Breast epithelium (tissue), 4 donors: ENCODE measurements at regions not wholly inside any gene's neighbourhood (a gene's known extent, or its start where the extent isn't known, plus 50 kb on each side); places are given as distances from the start of the nearest gene placed in this dataset.

ENCODE experiments used
- DNase-seq, 2 donors: peaks; one replicate each; pipeline ENCODE4 v3.0.0-alpha.2; 2019; ENCODE audit warnings: low spot score in 2 of 2
- H3K27ac ChIP-seq, 2 donors: fragments of 200-600 bp; sonication (generic) in 1 of 2; one replicate each; pipeline ENCODE4 v1.5.1; 2016 to 2019; ENCODE audit warnings: mild to moderate bottlenecking in 1 of 2
- H3K27me3 ChIP-seq, 2 donors: fragments of 200-600 bp; sonication (generic) in 1 of 2; one replicate each; pipeline versions ENCODE4 v1.5.1 to v1.6.0; 2017 to 2019; ENCODE audit warnings: control low read depth in 1 of 2, mild to moderate bottlenecking in 1 of 2
- H3K36me3 ChIP-seq: fragments of 200-600 bp; one replicate; pipeline ENCODE4 v1.5.1; 2019
- H3K4me1 ChIP-seq, 2 donors: fragments of 200-600 bp; sonication (generic); one replicate each; pipeline ENCODE4 v1.5.1; 2016 to 2019; ENCODE audit warnings: control low read depth in 1 of 2
- H3K4me3 ChIP-seq, 3 donors: fragments of 200-600 bp; sonication (generic); 1 replicate in 2 of 3; 2 replicates in 1 of 3; pipeline ENCODE4 v1.5.1; 2016 to 2019; ENCODE audit warnings: mild to moderate bottlenecking in 3 of 3, moderate library complexity in 2 of 3
- H3K9me3 ChIP-seq, 2 donors: fragments of 200-600 bp; sonication (generic) in 1 of 2; one replicate each; pipeline ENCODE4 v1.5.1; 2016 to 2019; ENCODE audit warnings: control low read depth in 1 of 2
- POLR2A ChIP-seq: fragments of 450-650 bp; IDR thresholded peaks from one replicate; pipeline ENCODE4 v1.6.1; 2016; ENCODE audit warnings: antibody characterized with exemption, mild to moderate bottlenecking, moderate library complexity
- POLR2AphosphoS5 ChIP-seq, 3 donors: sonication (generic); formaldehyde crosslinking; IDR thresholded peaks; one replicate each; pipeline ENCODE4 v1.6.1; 2017; ENCODE audit warnings: antibody characterized with exemption in 3 of 3
- intact Hi-C: fragments of 100-400 bp; cut with DNase I; formaldehyde crosslinking; loops from one replicate; pipeline ENCODE4 v1.15.1; 2023; ENCODE audit warnings: low total_unique reads
- TF ChIP-seq, protein P1 (sequence below), 3 donors: fragments of 450-650 bp; IDR thresholded peaks; one replicate each; pipeline ENCODE4 v1.5.1; 2016 to 2017; ENCODE audit warnings: antibody characterized with exemption in 3 of 3, mild to moderate bottlenecking in 3 of 3, moderate library complexity in 3 of 3

DNA sequence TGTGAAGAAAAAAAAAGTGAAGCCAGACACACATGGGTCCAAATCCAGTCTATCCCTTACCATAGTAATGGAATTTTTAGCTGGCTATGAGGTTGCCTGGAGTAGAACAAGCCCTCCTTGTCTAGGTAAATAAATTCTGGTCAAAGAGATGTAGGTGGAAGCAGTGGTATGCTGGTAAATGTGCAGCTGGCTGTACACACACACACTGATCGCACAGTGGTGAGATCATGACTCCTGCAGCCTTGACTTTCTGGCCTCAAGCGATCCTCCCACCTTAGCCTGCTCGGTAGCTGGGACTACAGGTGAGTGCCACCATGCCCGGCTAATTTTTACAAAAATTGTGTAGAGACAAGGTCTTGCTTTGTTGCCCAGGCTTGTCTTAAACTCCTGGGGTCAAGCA lies 90.5 kb upstream of the FBXO11 start:
- Histone ChIP-seq H3K4me1 (no peaks in the 10 kb centered on the region), H3K27me3 (no peaks in the 10 kb centered on the region), H3K27ac (no peak overlapping the region), H3K4me3 (no peak overlapping the region), H3K36me3 (no peaks in the 10 kb centered on the region), H3K9me3 (no peaks in the 10 kb centered on the region)
- TF ChIP-seq POLR2AphosphoS5 (IDR thresholded peaks at IDR 0.05) = no peak
- TF ChIP-seq, protein P1, sequence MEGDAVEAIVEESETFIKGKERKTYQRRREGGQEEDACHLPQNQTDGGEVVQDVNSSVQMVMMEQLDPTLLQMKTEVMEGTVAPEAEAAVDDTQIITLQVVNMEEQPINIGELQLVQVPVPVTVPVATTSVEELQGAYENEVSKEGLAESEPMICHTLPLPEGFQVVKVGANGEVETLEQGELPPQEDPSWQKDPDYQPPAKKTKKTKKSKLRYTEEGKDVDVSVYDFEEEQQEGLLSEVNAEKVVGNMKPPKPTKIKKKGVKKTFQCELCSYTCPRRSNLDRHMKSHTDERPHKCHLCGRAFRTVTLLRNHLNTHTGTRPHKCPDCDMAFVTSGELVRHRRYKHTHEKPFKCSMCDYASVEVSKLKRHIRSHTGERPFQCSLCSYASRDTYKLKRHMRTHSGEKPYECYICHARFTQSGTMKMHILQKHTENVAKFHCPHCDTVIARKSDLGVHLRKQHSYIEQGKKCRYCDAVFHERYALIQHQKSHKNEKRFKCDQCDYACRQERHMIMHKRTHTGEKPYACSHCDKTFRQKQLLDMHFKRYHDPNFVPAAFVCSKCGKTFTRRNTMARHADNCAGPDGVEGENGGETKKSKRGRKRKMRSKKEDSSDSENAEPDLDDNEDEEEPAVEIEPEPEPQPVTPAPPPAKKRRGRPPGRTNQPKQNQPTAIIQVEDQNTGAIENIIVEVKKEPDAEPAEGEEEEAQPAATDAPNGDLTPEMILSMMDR (IDR thresholded peaks at IDR 0.05) = no peak
- no peak for TF ChIP-seq POLR2A
- DNase-seq = no peak
- intact Hi-C loops = no loop called here

GRCh38 chr2:47999512-47999911 lies 93.2 kb upstream of the FBXO11 start:
- no peaks in the 10 kb centered on the region for H3K27me3 ChIP-seq
- H3K27ac ChIP-seq = no peak overlapping the region
- intact Hi-C loops = no loop called here
- no peak for DNase-seq
- TF ChIP-seq POLR2A (no peak), POLR2AphosphoS5 (IDR thresholded peaks at IDR 0.05) (no peak)
- TF ChIP-seq, protein P1 (IDR thresholded peaks at IDR 0.05) = no peak
- H3K4me1 ChIP-seq = no peaks in the 10 kb centered on the region
- H3K36me3 ChIP-seq = no peaks in the 10 kb centered on the region
- no peaks in the 10 kb centered on the region for H3K9me3 ChIP-seq
- no peak overlapping the region for H3K4me3 ChIP-seq

- TF ChIP-seq POLR2A (no peak), POLR2AphosphoS5 (IDR thresholded peaks at IDR 0.05) (no peak)
- TF ChIP-seq, protein P1 (IDR thresholded peaks at IDR 0.05) = no peak
- H3K9me3 ChIP-seq = no peaks in the 10 kb centered on the region
- H3K36me3 ChIP-seq = no peaks in the 10 kb centered on the region
- H3K4me1 ChIP-seq = no peaks in the 10 kb centered on the region
- H3K27ac ChIP-seq = no peak overlapping the region
- no peak overlapping the region for H3K4me3 ChIP-seq
- DNase-seq = no peak
- no peaks in the 10 kb centered on the region for H3K27me3 ChIP-seq
- intact Hi-C loops = loop anchor here (10.0 kb wide), 1 partner anchor 703 kb away; no protein-coding TSS in a partner anchor
Observed at GRCh38 chr2:48001498-48001897, 95.2 kb upstream of the FBXO11 start.

- H3K27ac ChIP-seq = no peak overlapping the region
- no peaks in the 10 kb centered on the region for H3K9me3 ChIP-seq
- DNase-seq = no peak
- H3K27me3 ChIP-seq = no peaks in the 10 kb centered on the region
- TF ChIP-seq, protein P1 (IDR thresholded peaks at IDR 0.05) = no peak
- TF ChIP-seq POLR2AphosphoS5 (IDR thresholded peaks at IDR 0.05) (no peak), POLR2A (no peak)
- no peaks in the 10 kb centered on the region for H3K36me3 ChIP-seq
- intact Hi-C loops = loop anchor here (10.0 kb wide), 1 partner anchor 699 kb away; no protein-coding TSS in a partner anchor
- H3K4me1 ChIP-seq = no peaks in the 10 kb centered on the region
- no peak overlapping the region for H3K4me3 ChIP-seq
Observed at GRCh38 chr2:48006094-48006493, 99.8 kb upstream of the FBXO11 start.

GRCh38 chr2:48007699-48008268 lies 101.5 kb upstream of the FBXO11 start:
- no peak for DNase-seq
- H3K27me3 ChIP-seq = no peaks in the 10 kb centered on the region
- H3K36me3 ChIP-seq = no peaks in the 10 kb centered on the region
- TF ChIP-seq, protein P1 (IDR thresholded peaks at IDR 0.05) = no peak
- no peak for TF ChIP-seq POLR2A
- TF ChIP-seq POLR2AphosphoS5 (IDR thresholded peaks at IDR 0.05) = no peak
- no peaks in the 10 kb centered on the region for H3K9me3 ChIP-seq
- H3K4me1 ChIP-seq = no peaks in the 10 kb centered on the region
- H3K4me3 ChIP-seq = no peak overlapping the region
- no peak overlapping the region for H3K27ac ChIP-seq
- intact Hi-C loops = loop anchor here (10.0 kb wide), 1 partner anchor 697 kb away; no protein-coding TSS in a partner anchor
